Nucleus accumbens (tissue), 56 donors: ENCODE measurements at regions not wholly inside any gene's neighbourhood (a gene's known extent, or its start where the extent isn't known, plus 50 kb on each side); places are given as distances from the start of the nearest gene placed in this dataset.
A peak's percentile ranks its signal among the peaks of the same experiment; 100 is the strongest.
"Not testable (repeated sequence)": the region's sequence is repeated elsewhere in the genome, so short reads cannot be mapped to it uniquely, and the experiment has no call there.

Experiments
- DNase-seq, 56 donors: peaks; one replicate each; lab custom pipeline; 2025; lab: John Stamatoyannopoulos, UW

DNA sequence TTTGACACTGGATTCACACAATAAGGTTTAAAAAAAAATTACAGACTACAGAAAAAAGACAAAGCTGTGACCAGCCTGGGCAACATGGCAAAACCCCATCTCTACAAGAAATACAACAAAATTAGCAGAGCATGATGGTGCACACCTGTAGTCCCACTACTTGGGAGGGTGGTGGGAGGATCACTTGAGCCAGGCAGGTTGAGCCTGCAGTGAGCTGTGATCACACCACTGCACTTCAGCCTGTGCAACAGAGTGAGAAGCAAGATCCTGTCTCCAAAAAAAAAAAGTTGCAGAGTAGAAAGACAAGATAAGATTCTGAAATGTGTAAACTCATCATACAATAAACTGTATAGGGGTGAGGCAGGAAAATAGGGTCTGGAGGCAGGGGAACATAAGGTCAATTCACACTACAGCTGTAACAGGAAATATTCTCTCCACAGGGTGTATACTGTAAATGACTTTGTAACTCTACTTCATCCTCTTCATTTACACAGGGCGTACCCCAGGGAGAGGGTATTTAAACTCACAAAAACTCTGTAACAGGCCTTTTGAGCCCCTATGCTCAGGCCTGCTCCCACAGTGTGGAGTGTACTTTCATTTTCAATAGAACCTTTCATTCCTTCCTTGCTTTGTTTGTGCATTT is 112.6 kb upstream of the MAPK10 start:
- no peak for DNase-seq

DNA sequence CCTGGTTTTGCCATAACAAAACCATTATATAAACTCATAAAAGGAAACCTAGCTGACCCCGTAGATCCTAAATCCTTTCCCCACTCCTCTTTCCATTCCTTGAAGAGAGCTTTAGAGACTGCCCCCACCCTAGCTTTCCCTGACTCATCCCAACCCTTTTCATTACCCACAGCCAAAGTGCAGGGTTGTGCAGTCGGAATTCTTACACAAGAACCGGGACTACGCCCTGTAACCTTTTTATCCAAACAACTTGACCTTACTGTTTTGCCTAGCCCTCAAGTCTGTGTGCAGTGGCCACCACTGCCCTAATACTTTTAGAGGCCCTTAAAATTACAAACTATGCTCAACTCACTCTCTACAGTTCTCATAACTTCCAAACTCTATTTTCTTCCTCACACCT is 116.0 kb upstream of the PTPN13 start:
- DNase-seq, result not testable (repeated sequence)

DNA sequence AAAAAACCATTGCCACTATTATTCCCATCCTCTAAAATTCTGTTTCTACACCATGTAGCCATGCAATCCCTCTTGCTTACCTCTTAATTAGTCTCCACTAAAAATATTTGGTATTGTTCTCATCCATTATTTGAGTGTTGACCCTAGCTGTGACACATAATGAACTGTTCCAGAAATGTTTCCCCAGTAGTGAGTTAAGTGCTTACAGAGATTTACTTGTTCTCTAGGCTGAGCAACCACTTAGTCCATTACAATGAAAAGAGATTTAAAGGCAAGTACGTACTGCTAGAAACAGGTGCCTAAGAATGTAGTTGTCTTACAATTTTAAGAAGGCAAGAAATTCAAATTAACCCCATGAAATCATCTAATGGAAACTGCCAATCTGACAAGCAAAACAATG is 112.7 kb upstream of the PTPN13 start:
- DNase-seq, result no peak

DNA sequence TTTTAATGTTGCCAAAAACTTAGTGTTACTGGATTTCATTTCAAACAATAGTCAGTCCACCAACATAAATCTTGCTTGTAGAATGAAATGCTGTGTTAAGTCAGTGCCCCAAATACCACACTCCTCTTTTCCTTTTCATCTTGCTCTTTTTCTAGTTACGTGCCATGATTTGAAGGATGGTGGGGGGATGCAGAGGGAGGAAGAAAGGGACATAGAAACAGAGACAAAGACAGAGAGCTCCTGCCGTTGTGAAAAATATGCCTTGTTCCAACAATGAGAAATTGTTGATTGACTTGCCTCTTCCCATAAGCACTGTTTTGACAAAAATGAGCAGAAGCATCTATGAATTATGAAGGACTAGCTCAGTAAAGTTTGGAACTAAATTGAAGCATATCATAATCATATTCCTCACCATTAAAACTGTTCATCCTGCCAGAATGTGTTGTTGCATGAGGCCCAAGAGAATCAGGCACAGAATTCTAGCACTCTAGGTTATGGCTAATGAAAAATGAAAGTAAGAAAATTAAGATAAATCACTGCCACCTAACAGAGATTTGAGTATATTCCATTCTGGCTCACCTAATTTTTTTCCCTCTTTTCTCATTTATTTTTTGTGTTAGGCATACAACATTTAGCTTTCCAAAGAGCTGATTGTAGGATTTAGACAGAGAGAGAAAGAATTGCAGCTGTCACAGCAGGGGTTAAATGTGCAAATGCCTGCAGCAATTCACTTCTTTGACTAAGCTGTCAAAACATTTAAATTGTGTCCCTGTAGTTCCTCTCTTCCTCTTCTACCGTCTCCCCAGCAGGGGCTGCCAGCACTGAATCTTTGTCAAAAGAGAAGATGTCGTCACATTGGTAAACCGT is 111.6 kb upstream of the PTPN13 start:
- DNase-seq, result peak in 3 of 56 donors; percentile 1 to 21 (median 6)

DNA sequence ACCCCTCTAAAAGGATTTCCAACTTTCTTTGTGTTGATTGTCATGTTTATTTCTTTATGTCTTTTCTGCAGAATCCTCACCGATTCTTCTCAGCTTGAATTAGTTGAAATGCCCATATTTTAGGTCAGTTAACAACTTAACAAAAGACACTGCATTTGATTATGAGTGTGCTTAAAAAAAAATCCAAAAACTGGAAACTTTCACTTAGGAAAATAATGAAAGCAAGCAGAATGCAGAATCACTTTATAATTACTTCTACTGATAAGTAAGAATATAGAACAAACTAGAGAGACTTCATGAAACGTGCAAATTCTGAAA is 111.0 kb upstream of the PTPN13 start:
- no peak for DNase-seq

DNA sequence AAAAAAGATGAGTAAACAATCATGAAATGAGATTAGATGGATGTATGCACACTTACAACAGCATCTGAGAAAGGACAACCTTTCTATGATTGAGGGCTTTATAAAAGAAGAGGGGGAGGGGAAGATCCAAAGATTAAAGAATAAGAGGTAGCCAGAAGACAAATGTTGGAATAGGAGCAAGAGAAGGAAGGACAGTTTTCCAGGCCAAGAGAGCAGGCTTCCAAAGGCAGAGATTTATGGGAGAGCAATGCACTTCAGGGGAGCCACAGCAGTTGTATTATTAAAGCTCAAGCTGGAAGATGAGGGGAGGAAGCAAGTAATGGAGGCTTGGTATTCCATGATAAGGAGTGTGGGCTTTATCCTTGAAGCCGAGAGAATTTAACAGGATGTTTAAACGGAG is 110.3 kb upstream of the PTPN13 start:
- no peak for DNase-seq

DNA sequence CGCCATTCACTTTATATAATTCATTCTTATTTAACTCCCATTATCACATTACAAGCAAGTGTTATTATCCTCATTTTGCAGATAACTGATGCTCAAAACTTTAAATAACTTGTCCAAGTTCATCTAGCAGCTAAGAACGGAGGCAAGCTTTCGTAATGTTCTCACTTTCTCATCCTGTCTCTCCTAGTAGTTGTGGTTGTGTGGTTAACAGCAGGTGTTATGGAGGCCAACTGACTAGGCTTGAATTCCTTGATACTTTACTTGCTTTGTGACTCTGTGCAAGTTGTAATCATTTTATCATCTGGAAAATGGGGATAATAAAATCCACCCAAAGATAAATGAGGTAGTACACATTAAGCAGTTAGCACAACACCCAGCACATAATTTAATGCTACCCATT is 109.9 kb upstream of the PTPN13 start:
- no peak for DNase-seq

DNA sequence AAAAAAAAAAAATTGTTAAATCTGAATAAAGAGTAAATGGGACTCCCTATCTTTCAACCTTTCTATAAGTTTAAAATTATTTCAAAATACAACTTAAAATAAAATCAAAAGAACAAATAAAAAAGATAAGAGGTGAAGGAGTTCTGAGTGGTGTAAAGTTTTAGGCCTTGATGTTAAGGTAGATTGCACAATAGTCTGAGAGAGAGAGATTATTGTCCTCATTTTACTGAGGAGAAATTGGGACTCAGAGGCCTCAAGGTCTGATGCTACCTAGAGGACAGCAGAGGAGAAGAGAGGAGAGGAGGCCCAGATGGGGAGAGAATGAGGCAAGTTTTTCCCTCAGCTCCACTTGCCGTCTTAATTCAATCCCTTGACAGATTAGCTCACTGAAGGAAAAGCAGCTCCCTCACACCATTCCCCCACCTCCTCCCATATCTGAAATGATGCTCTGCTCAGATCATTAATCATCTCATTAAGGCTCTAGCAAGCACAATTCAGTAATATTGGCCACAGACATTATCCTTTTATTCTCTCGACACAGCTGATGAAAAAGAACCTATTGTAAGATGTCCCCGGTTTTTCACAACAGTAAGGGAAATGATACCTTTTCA is 106.3 kb upstream of the PTPN13 start:
- DNase-seq, result no peak

DNA sequence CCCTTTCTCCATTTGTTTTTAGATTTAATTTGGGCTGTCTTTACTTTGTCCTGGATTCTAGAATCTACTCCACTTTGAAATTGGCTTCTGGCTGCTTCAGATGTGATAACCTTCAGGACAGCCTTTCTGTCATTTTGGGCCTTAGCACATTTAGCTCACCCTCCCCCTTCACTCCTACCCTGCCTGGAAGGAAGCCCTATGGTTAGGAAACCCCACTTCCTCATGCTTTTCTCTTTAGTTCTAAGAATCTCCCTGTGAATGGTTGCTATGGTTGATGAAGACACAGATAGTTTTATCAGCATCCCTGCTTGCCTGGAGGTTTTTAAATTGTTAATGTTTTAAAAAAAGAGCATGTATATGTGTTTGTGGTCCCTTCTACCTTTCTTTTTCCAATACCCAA is 100.7 kb upstream of the PTPN13 start:
- no peak for DNase-seq

DNA sequence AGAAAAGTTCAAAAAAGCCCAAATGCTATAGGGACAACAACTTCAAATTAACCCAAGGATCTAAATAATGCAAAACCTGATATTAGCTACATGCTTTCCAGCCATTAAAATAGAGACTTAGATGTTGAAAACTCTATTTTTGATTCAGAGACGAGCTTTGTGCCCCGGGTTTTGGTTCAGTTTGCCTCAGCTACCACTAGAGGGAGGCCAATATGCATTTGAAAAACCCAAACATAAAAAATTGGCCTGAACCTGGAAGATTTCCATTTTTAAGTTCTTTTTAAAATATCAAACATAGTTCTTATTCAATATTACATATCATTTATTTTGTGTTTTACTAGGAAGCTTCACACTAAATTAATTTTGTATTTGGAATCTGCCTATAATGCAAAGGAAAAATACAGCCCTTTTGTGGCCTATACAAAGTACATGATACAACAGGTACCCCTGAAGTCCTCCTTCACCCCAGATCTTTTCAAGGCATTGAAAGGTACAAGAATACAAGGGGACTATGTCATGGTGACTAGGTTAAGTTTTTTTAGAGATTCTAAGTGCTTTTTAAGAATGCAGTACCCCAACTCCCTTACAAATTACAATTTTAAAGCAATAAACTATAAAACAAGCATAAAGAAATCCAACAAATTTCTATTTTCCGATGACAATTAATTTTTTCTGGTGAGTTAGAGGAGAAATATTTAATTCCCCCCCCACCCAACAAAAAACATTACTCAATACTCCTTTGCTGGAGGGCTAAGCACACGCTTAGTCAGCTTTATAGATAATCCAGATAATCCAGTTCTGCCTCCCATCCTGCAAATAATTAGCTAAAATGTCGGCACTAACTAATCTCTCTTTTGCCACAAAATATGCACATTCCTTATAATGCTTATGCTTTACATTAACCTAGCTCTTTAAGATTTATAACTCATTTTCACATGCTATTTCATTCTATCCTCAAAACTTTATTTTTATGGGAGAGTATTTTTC is 97.7 kb upstream of the PTPN13 start:
- peak in 14 of 56 donors; percentile 1 to 52 (median 20) for DNase-seq

DNA sequence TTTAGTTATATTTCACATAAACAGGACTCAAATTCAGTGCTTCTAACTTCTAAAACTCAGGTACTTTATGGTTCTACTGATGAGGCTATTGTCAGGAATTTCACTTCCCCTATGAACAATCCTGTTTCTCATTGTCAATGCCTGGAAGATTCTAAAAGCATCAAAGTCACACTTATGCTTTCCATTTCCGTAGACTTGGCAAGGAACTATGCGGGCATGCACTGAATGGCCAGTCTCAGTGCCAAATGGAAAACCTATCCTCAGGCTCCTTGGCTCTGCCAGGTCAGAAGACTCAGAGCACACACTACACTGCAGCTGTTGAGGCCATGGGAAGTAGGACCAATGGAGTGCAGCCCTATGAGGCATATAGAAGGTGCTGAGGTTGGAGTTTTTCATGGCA is 97.0 kb upstream of the PTPN13 start:
- peak in 15 of 56 donors; percentile 1 to 31 (median 9) for DNase-seq

DNA sequence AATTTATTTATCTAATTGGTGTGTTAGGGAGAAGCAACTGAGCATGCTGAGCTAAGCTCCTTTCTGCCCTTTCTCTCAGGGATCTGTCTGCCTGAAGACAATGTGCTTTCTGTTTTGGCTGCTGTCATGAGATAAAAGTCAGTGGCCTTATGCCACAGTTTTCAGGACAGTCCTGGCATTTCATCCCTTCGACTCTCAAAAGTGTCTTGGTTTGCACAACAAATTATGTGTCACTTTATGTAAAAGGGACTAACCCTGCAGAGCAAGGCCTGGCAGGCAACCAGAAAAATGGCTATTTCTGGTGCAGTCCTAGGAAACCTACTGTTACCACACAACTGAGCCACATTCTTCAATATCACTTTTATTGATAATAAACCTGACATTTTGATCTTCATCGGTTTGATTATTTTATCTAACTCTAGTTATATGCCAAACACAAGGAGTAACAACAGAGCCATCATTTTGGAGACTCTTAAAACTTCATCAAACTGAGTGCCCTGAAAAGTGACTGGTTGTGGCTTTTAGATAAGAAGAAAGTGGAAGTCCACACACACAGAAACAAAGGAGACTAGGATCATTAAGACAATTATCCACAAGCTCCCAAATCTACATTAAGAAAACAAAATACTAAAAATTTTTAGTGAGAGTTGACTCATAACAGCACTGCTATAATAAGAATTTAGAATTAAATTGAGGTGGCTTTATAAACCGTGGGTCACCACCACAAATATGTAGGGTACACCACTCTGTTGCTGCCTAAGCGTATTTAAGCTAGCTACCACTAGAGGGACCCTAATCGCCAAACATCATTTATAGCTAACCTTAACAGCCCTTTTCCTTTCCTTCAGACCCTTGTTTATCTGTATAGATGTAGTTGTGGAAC is 95.9 kb upstream of the PTPN13 start:
- DNase-seq, result peak in 22 of 56 donors; percentile 1 to 55 (median 15)

DNA sequence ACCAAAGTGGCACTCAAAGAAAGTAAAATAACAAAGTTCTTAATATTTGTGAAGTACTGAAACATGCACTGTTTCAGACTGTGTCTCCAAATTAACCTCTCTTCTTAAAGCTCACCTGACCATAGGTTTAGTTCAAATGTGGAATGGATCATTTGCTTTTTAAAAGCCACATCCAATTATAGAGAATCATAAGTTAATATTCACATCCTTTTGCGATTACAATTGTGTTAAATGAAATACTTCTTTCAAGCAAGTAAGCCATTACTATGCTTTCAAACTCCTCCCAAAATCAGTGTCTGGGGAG is 95.3 kb upstream of the PTPN13 start:
- DNase-seq, result no peak

DNA sequence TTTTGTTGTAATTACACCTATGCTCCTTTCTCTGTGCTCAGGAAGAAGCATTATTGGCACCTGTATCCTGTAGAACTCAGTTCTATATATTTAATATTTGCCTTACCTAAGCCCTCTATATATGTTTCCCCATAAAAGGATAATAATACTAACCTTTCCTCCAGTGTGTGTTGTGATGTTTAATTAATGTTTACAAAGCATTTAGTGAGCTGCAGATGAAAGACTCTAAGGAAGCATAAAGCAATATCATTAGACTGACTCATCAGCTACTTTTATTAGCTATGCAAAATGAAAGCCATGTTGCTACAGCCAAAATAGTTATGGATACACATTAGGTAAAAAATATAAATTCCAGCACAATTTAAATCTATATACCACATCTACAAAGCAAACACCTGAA is 93.6 kb upstream of the PTPN13 start:
- DNase-seq, result no peak

DNA sequence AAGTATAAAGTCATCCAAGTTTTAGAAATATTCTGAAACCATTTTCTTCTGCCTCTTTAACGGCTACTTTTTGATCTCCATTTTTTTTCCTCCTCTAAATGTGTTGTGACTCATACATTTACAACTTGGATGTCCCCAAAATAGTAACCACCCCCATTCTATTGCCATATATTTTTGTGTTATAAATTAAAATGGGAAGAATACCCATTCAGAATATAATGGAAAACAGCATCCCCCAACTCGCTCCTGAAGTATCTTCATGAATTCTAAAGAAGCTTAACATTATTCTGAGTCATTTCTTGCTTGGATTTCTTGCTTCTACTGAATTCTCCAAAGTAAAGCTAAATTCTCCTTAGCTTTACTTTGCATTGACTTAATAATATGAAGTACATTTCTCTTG is 92.0 kb upstream of the PTPN13 start:
- no peak for DNase-seq

DNA sequence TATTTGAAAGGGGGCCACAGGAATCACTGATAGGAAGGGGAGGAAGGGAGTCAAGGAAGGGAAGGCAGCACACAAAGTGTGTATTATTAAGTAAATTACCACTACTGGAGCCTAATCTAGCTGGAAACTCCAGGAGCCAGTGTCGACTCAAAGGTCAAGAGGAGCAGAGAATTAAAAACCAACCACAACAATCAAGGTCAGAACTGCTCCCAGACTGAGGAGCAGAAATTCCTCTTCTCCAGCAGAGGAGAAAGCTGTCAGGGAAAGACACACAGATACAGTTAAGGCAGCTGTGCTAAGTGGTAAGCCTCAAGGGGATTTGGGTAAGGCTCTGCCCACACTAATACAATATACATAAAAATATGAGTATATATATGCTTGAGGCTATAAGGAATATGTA is 87.5 kb upstream of the PTPN13 start:
- no peak for DNase-seq

DNA sequence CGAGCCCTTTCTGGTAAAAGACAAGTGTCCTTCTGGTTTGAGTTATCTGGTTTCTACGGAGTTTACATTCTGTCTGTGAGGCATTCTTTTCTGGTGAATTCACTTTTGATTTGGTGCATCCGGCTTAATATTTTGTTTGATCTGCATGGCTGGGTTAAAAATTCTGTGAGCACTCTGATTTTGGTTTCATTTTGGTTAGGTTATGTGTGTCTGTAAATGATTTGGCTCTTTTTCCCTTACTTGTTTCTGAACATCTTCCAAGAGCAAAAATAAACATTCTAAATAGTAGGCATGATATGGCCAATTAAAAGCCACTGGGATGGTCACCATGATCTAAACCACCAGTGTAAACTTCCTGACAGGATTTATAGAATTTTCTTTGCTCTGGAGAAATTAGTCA is 85.7 kb upstream of the PTPN13 start:
- no peak for DNase-seq

DNA sequence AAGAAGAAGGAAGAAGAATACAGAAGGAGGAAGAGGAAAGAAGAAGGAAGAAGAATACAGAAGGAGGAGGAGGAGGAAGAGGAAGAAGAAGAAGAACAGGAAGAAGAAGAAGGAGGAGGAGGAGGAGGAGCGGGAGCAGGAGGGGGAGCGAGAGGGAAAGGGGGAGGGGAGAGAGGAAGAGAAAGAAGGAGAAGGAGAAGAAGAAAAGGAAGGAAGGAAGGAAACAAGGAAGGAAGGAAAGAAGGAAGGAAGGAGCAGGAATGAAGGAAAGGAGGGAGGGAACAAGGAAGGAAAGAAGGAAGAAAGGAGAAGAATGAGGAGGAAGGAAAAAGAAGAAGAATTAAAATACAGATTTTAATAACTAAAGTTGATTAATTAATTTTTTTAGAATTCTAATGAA is 82.5 kb upstream of the PTPN13 start:
- DNase-seq, result no peak

DNA sequence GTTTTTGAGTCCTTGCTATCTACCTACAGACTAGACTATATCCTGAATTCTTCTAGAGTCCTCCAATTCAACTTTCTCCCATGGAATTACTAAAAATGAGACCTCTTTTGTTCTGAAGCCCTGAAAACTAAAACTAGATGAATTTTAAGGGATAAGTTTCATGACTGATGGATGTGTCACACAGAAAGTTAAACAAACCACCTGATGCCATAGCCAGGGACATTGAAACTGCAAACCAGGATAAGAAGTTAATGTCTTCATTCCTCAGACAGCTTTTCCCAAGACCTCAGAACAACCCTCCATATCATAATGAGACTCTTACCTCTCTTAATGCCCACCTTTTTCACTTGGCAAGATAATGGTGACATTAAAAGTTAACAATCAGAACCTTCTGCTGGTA is 81.5 kb upstream of the PTPN13 start:
- DNase-seq, result no peak

DNA sequence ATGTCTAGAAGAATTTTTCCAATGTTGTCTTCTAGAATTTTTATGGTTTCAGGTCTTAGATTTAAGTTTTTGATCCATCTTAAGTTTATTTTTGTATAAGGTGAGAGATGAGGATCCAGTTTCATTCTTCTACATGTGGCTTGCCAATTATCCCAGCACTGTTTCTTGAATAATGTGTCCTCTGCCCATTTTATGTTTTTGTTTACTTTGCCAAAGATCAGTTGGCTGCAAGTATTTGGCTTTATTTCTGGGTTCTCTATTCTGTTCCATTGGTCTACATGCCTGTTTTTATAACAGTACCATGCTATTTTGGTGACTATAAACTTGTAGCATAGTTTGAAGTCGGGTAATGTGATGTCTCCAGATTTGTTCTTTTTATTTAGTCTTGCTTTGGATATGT is 78.2 kb upstream of the PTPN13 start:
- DNase-seq, result not testable (repeated sequence)
